Peyer's patch (tissue), 4 donors: ENCODE measurements at regions not wholly inside any gene's neighbourhood (a gene's known extent, or its start where the extent isn't known, plus 50 kb on each side); places are given as distances from the start of the nearest gene placed in this dataset.

Source experiments
- CTCF ChIP-seq, 6 experiments: fragments of 450-650 bp in 4 of 6; fragments of 200-600 bp in 2 of 6; sonication (generic) in 1 of 6; IDR thresholded peaks; one replicate each; pipeline ENCODE4 v1.5.1; 2017 to 2019; ENCODE audit warnings: antibody characterized with exemption in 6 of 6, mild to moderate bottlenecking in 3 of 6, moderate library complexity in 1 of 6
- POLR2A ChIP-seq, 2 donors: fragments of 450-650 bp; IDR thresholded peaks; one replicate each; pipeline ENCODE4 v1.5.1; 2017; ENCODE audit warnings: antibody characterized with exemption in 2 of 2, mild to moderate bottlenecking in 2 of 2, moderate library complexity in 2 of 2

GRCh38 chr2:16461672-16462071 lies 204.0 kb downstream of the CYRIA start:
- no peak for TF ChIP-seq POLR2A (IDR thresholded peaks at IDR 0.05)
- TF ChIP-seq CTCF (IDR thresholded peaks at IDR 0.05): no peak
